B cell (primary cell): ENCODE measurements at regions not wholly inside any gene's neighbourhood (a gene's known extent, or its start where the extent isn't known, plus 50 kb on each side); places are given as distances from the start of the nearest gene placed in this dataset.

Source experiments
- ATAC-seq: fragments of 200-7000 bp; cut with Tn5 transposase; one replicate; pipeline ENCODE4 v1.10.0; 2021; ENCODE audit warnings: low read depth, mild to moderate bottlenecking, moderate number of reproducible peaks, moderate library complexity
- CTCF ChIA-PET: fragments of 350-600 bp; sonication (Branson Sonifier 250); formaldehyde crosslinking; loops from one replicate; lab custom pipeline; 2021; ENCODE audit warnings: antibody characterized with exemption, inconsistent platforms; lab: Charles Lee
- POLR2A ChIA-PET: fragments of 350-600 bp; sonication (Branson Sonifier 250); formaldehyde crosslinking; loops from one replicate; lab custom pipeline; 2021; ENCODE audit warnings: antibody characterized with exemption; lab: Charles Lee
- DNase-seq: peaks from one replicate; pipeline ENCODE4 v3.0.0; 2013
- H2AFZ ChIP-seq: 2 replicates; pipeline ENCODE4 v1.6.1; 2012; ENCODE audit warnings: mild to moderate bottlenecking, low read depth, low read length; ENCODE audit not compliant: insufficient read depth, poor library complexity, severe bottlenecking
- H3K27ac ChIP-seq, 2 donors: 1 replicate in 1 of 2; 2 replicates in 1 of 2; pipeline ENCODE4 v1.5.1; 2012 to 2013; ENCODE audit warnings: low read length in 2 of 2, mild to moderate bottlenecking in 2 of 2, moderate library complexity in 1 of 2
- H3K27me3 ChIP-seq, 4 experiments: fragments of 200-600 bp in 1 of 4; sonication (generic) in 1 of 4; replicated peaks in 1 of 4; 1 replicate in 2 of 4; 2 replicates in 2 of 4; pipeline versions ENCODE4 v1.6.1 to v1.7.0; 2013 to 2016; ENCODE audit warnings: low read length in 3 of 4, mild to moderate bottlenecking in 2 of 4, mixed read lengths in 1 of 4, moderate library complexity in 1 of 4; ENCODE audit not compliant: insufficient read depth in 4 of 4, control insufficient read depth in 3 of 4; ENCODE audit errors: control extremely low read depth in 1 of 4
- H3K36me3 ChIP-seq, 2 experiments: replicated peaks in 1 of 2; 1 replicate in 1 of 2; 2 replicates in 1 of 2; pipeline versions ENCODE4 v1.6.1 to v1.7.1; 2013; ENCODE audit warnings: low read length in 1 of 2; ENCODE audit not compliant: insufficient read depth in 2 of 2, control insufficient read depth in 1 of 2; ENCODE audit errors: control extremely low read depth in 1 of 2, extremely low read depth in 1 of 2
- H3K4me1 ChIP-seq, 2 donors: fragments of 200-600 bp in 1 of 2; sonication (generic) in 1 of 2; 1 replicate in 1 of 2; 2 replicates in 1 of 2; pipeline versions ENCODE4 v1.5.1 to v1.6.1; 2013 to 2017; ENCODE audit warnings: low read length in 2 of 2; ENCODE audit not compliant: control insufficient read depth in 2 of 2, insufficient read depth in 2 of 2
- H3K4me2 ChIP-seq: replicated peaks from 2 replicates; pipeline ENCODE3; 2012; ENCODE audit warnings: mild to moderate bottlenecking, low read depth, low read length; ENCODE audit not compliant: poor library complexity, severe bottlenecking
- H3K4me3 ChIP-seq, 5 experiments: fragments of 200-600 bp in 1 of 5; sonication (generic) in 1 of 5; 1 replicate in 3 of 5; 2 replicates in 2 of 5; pipeline versions ENCODE4 v1.5.1 to v1.7.0; 2011 to 2016; ENCODE audit warnings: low read length in 4 of 5, mild to moderate bottlenecking in 4 of 5, low read depth in 2 of 5, control low read depth in 1 of 5, moderate library complexity in 1 of 5; ENCODE audit not compliant: insufficient read depth in 1 of 5; ENCODE audit errors: control extremely low read depth in 1 of 5, extremely low read depth in 1 of 5
- H3K79me2 ChIP-seq: fragments of 200-600 bp; sonication (generic); one replicate; pipeline ENCODE4 v1.6.0; 2016; ENCODE audit warnings: low read length; ENCODE audit not compliant: control insufficient read depth, insufficient read depth
- H3K9ac ChIP-seq: fragments of 200-600 bp; sonication (generic); 2 replicates; pipeline ENCODE4 v1.6.1; 2017; ENCODE audit warnings: mild to moderate bottlenecking, low read length, moderate library complexity
- H3K9me3 ChIP-seq, 3 donors: one replicate each; pipeline versions ENCODE4 v1.6.1 to v1.7.1; 2013; ENCODE audit warnings: low read length in 2 of 3; ENCODE audit not compliant: control insufficient read depth in 2 of 3, insufficient read depth in 1 of 3; ENCODE audit errors: control extremely low read depth in 1 of 3
- H4K20me1 ChIP-seq: 2 replicates; pipeline ENCODE4 v1.6.0; 2012; ENCODE audit warnings: mild to moderate bottlenecking, low read length; ENCODE audit not compliant: insufficient read depth, control insufficient read depth, poor library complexity, severe bottlenecking
- H3K27ac Mint-ChIP-seq: one replicate; pipeline ENCODE4 v1.8.0; 2021; ENCODE audit warnings: mixed read lengths
- H3K27me3 Mint-ChIP-seq: one replicate; pipeline ENCODE4 v1.8.0; 2021; ENCODE audit warnings: mixed read lengths
- H3K4me1 Mint-ChIP-seq: one replicate; pipeline ENCODE4 v1.8.0; 2021; ENCODE audit warnings: mixed read lengths
- H3K4me3 Mint-ChIP-seq: one replicate; pipeline ENCODE4 v1.8.0; 2021; ENCODE audit warnings: mixed read lengths
- H3K9me3 Mint-ChIP-seq: one replicate; pipeline ENCODE4 v1.8.0; 2022; ENCODE audit warnings: mixed read lengths; ENCODE audit not compliant: insufficient read depth
- CTCF ChIP-seq: fragments of 200-600 bp; IDR thresholded peaks from one replicate; pipeline ENCODE4 v1.8.0; 2022; ENCODE audit warnings: antibody characterized with exemption, mild to moderate bottlenecking
- EZH2 ChIP-seq: IDR thresholded peaks from 2 replicates; pipeline ENCODE4 v1.6.1; 2012; ENCODE audit warnings: borderline replicate concordance, low read depth, mild to moderate bottlenecking, moderate library complexity, low read length; ENCODE audit not compliant: insufficient read depth, poor library complexity, severe bottlenecking
- WGBS: methylation state at CpG from one replicate; pipeline ENCODE4 v1.1.5; 2013; ENCODE audit warnings: missing lambda C conversion rate; ENCODE audit not compliant: insufficient coverage; 5-methylcytosine and 5-hydroxymethylcytosine counted together
- intact Hi-C: fragments of 100-400 bp; cut with micrococcal nuclease; formaldehyde crosslinking; loops from one replicate; pipeline ENCODE4 v1.10.0; 2022

- TF ChIP-seq EZH2 (no peak), CTCF (no peak)
- Histone ChIP-seq H3K27ac (no peak overlapping the region), H3K79me2 (no peaks in the 10 kb centered on the region), H4K20me1 (no peaks in the 10 kb centered on the region), H3K36me3 (no peaks in the 10 kb centered on the region), H3K4me2 (no peak overlapping the region), H3K9ac (no peak overlapping the region), H2AFZ (no peak overlapping the region), H3K27me3 (no peaks in the 10 kb centered on the region), H3K4me1 (no peaks in the 10 kb centered on the region), H3K4me3 (no peak overlapping the region), H3K9me3 (no peaks in the 10 kb centered on the region)
- intact Hi-C loops = no loop called here
- H3K9me3 Mint-ChIP-seq = no peaks in the 10 kb centered on the region
- ChIA-PET CTCF (no interaction called here), POLR2A (no interaction called here)
- WGBS = 88% methylated on average over 1 of the region's 1 CpG
- ATAC-seq (no peak), DNase-seq (no peak)
- H3K27ac Mint-ChIP-seq = no peak overlapping the region
- no peak overlapping the region for H3K4me3 Mint-ChIP-seq
- H3K27me3 Mint-ChIP-seq = no peaks in the 10 kb centered on the region
- no peaks in the 10 kb centered on the region for H3K4me1 Mint-ChIP-seq
Observed at GRCh38 chr21:16441789-16442188, 712.0 kb downstream of the USP25 start.

GRCh38 chr21:16454399-16454798, 724.6 kb downstream of the USP25 start:
- Histone ChIP-seq H3K27me3 (no peaks in the 10 kb centered on the region), H3K36me3 (no peaks in the 10 kb centered on the region), H3K4me2 (no peak overlapping the region), H3K27ac (no peak overlapping the region), H4K20me1 (no peaks in the 10 kb centered on the region), H2AFZ (no peak overlapping the region), H3K79me2 (no peaks in the 10 kb centered on the region), H3K9me3 (no peaks in the 10 kb centered on the region), H3K4me1 (no peaks in the 10 kb centered on the region), H3K4me3 (no peak overlapping the region), H3K9ac (no peak overlapping the region)
- ChIA-PET CTCF (no interaction called here), POLR2A (no interaction called here)
- ATAC-seq = no peak
- TF ChIP-seq EZH2 (no peak), CTCF (no peak)
- intact Hi-C loops = no loop called here
- H3K9me3 Mint-ChIP-seq = no peaks in the 10 kb centered on the region
- H3K27ac Mint-ChIP-seq = no peak overlapping the region
- H3K4me3 Mint-ChIP-seq = no peak overlapping the region
- no peak for DNase-seq
- no peaks in the 10 kb centered on the region for H3K27me3 Mint-ChIP-seq
- no peaks in the 10 kb centered on the region for H3K4me1 Mint-ChIP-seq
